ENCODE measurements at regions not wholly inside any gene's neighbourhood (a gene's known extent, or its start where the extent isn't known, plus 50 kb on each side); places are given as distances from the start of the nearest gene placed in this dataset.

- no peak for TF ChIP-seq POLR2A (IDR thresholded peaks at IDR 0.05; ENCODE audit: low read depth)
- TF ChIP-seq, protein P1, sequence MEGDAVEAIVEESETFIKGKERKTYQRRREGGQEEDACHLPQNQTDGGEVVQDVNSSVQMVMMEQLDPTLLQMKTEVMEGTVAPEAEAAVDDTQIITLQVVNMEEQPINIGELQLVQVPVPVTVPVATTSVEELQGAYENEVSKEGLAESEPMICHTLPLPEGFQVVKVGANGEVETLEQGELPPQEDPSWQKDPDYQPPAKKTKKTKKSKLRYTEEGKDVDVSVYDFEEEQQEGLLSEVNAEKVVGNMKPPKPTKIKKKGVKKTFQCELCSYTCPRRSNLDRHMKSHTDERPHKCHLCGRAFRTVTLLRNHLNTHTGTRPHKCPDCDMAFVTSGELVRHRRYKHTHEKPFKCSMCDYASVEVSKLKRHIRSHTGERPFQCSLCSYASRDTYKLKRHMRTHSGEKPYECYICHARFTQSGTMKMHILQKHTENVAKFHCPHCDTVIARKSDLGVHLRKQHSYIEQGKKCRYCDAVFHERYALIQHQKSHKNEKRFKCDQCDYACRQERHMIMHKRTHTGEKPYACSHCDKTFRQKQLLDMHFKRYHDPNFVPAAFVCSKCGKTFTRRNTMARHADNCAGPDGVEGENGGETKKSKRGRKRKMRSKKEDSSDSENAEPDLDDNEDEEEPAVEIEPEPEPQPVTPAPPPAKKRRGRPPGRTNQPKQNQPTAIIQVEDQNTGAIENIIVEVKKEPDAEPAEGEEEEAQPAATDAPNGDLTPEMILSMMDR (IDR thresholded peaks at IDR 0.05): no peak
- TF ChIP-seq EP300 (IDR thresholded peaks at IDR 0.05): no peak
- no peak for TF ChIP-seq POLR2AphosphoS5 (IDR thresholded peaks at IDR 0.05)
Observed at GRCh38 chrX:94743478-94743877, 1069.5 kb downstream of the FAM133A start.
